Upper lobe of left lung (tissue), 4 donors: ENCODE measurements at regions not wholly inside any gene's neighbourhood (a gene's known extent, or its start where the extent isn't known, plus 50 kb on each side); places are given as distances from the start of the nearest gene placed in this dataset.

ENCODE experiments used
- CTCF ChIP-seq, 6 experiments: fragments of 450-650 bp in 4 of 6; fragments of 200-600 bp in 2 of 6; sonication (generic) in 2 of 6; IDR thresholded peaks; one replicate each; pipeline ENCODE4 v1.5.1; 2016 to 2019; ENCODE audit warnings: antibody characterized with exemption in 6 of 6
- EP300 ChIP-seq, 4 donors: sonication (generic); formaldehyde crosslinking; IDR thresholded peaks; one replicate each; pipeline ENCODE4 v1.5.1; 2017; ENCODE audit warnings: antibody characterized with exemption in 4 of 4, control low read depth in 2 of 4
- POLR2A ChIP-seq, 4 donors: fragments of 450-650 bp; IDR thresholded peaks; one replicate each; pipeline ENCODE4 v1.5.1; 2016 to 2017; ENCODE audit warnings: antibody characterized with exemption in 4 of 4, mild to moderate bottlenecking in 2 of 4

- TF ChIP-seq CTCF (IDR thresholded peaks at IDR 0.05) (no peak), EP300 (IDR thresholded peaks at IDR 0.05) (no peak), POLR2A (IDR thresholded peaks at IDR 0.05) (no peak)
Observed at GRCh38 chr18:78378983-78379382, 600.6 kb upstream of the SALL3 start.
